Ishikawa (cell line): ENCODE measurements at regions not wholly inside any gene's neighbourhood (a gene's known extent, or its start where the extent isn't known, plus 50 kb on each side); places are given as distances from the start of the nearest gene placed in this dataset.

Experiments used
- CREB1 ChIP-seq: IDR thresholded peaks from 2 replicates; pipeline ENCODE4 v1.6.1; 2012; ENCODE audit warnings: low read depth
- NFIC ChIP-seq: IDR thresholded peaks from 2 replicates; pipeline ENCODE4 v1.6.1; 2012
- RAD21 ChIP-seq: IDR thresholded peaks from 2 replicates; pipeline ENCODE4 v1.6.1; 2012; ENCODE audit warnings: low read depth
- TCF12 ChIP-seq: IDR thresholded peaks from 2 replicates; pipeline ENCODE4 v1.6.1; 2012; ENCODE audit warnings: low read depth
- YY1 ChIP-seq: IDR thresholded peaks from 2 replicates; pipeline ENCODE4 v1.6.1; 2012; ENCODE audit warnings: low read depth
- ZBTB7A ChIP-seq: IDR thresholded peaks from 2 replicates; pipeline ENCODE4 v1.6.1; 2012; ENCODE audit warnings: low read depth
- TF ChIP-seq, protein P1 (sequence below): IDR thresholded peaks from 2 replicates; pipeline ENCODE4 v1.6.1; 2012
- TF ChIP-seq, protein P2 (sequence below): IDR thresholded peaks from 2 replicates; pipeline ENCODE4 v1.6.1; 2012; ENCODE audit warnings: low read depth, mild to moderate bottlenecking

GRCh38 chr5:119996128-119996527 lies 366.8 kb downstream of the FAM170A start:
- no peak for TF ChIP-seq RAD21
- no peak for TF ChIP-seq NFIC
- TF ChIP-seq, protein P1, sequence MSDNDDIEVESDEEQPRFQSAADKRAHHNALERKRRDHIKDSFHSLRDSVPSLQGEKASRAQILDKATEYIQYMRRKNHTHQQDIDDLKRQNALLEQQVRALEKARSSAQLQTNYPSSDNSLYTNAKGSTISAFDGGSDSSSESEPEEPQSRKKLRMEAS, result no peak
- no peak for TF ChIP-seq CREB1
- no peak for TF ChIP-seq YY1
- no peak for TF ChIP-seq TCF12
- TF ChIP-seq, protein P2, sequence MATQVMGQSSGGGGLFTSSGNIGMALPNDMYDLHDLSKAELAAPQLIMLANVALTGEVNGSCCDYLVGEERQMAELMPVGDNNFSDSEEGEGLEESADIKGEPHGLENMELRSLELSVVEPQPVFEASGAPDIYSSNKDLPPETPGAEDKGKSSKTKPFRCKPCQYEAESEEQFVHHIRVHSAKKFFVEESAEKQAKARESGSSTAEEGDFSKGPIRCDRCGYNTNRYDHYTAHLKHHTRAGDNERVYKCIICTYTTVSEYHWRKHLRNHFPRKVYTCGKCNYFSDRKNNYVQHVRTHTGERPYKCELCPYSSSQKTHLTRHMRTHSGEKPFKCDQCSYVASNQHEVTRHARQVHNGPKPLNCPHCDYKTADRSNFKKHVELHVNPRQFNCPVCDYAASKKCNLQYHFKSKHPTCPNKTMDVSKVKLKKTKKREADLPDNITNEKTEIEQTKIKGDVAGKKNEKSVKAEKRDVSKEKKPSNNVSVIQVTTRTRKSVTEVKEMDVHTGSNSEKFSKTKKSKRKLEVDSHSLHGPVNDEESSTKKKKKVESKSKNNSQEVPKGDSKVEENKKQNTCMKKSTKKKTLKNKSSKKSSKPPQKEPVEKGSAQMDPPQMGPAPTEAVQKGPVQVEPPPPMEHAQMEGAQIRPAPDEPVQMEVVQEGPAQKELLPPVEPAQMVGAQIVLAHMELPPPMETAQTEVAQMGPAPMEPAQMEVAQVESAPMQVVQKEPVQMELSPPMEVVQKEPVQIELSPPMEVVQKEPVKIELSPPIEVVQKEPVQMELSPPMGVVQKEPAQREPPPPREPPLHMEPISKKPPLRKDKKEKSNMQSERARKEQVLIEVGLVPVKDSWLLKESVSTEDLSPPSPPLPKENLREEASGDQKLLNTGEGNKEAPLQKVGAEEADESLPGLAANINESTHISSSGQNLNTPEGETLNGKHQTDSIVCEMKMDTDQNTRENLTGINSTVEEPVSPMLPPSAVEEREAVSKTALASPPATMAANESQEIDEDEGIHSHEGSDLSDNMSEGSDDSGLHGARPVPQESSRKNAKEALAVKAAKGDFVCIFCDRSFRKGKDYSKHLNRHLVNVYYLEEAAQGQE, result no peak
- TF ChIP-seq ZBTB7A, result no peak
